Hepatocyte (in vitro differentiated cells): ENCODE measurements at regions not wholly inside any gene's neighbourhood (a gene's known extent, or its start where the extent isn't known, plus 50 kb on each side); places are given as distances from the start of the nearest gene placed in this dataset.

Source experiments
- DNase-seq: peaks from one replicate; pipeline ENCODE4 v3.0.0-alpha.2; 2016; ENCODE audit warnings: low spot score
- H2AFZ ChIP-seq: fragments of 200-600 bp; sonication (generic); 2 replicates; pipeline ENCODE4 v1.6.0; 2016; ENCODE audit warnings: antibody characterized with exemption, mild to moderate bottlenecking
- H3K27ac ChIP-seq: fragments of 200-600 bp; sonication (generic); 2 replicates; pipeline ENCODE4 v1.5.1; 2016; ENCODE audit warnings: mild to moderate bottlenecking
- H3K27me3 ChIP-seq: fragments of 200-600 bp; sonication (generic); 2 replicates; pipeline ENCODE4 v1.6.1; 2016
- H3K36me3 ChIP-seq: fragments of 200-600 bp; sonication (generic); replicated peaks from 2 replicates; pipeline ENCODE4 v1.5.1; 2016; ENCODE audit warnings: low read depth; ENCODE audit not compliant: insufficient read depth
- H3K4me1 ChIP-seq: fragments of 200-600 bp; sonication (generic); 2 replicates; pipeline ENCODE4 v1.5.1; 2016; ENCODE audit warnings: mild to moderate bottlenecking, moderate library complexity; ENCODE audit not compliant: insufficient read depth
- H3K4me2 ChIP-seq: fragments of 200-600 bp; sonication (generic); 2 replicates; pipeline ENCODE4 v1.6.0; 2016
- H3K4me3 ChIP-seq: fragments of 200-600 bp; sonication (generic); 2 replicates; pipeline ENCODE4 v1.5.1; 2016; ENCODE audit warnings: mild to moderate bottlenecking
- H3K79me2 ChIP-seq: fragments of 200-600 bp; sonication (generic); 2 replicates; pipeline ENCODE4 v1.6.0; 2017; ENCODE audit warnings: mild to moderate bottlenecking
- H3K9me2 ChIP-seq: fragments of 200-600 bp; sonication (generic); replicated peaks from 2 replicates; pipeline ENCODE4 v1.6.0; 2017; ENCODE audit warnings: mild to moderate bottlenecking; ENCODE audit not compliant: insufficient read depth
- H3K9me3 ChIP-seq: fragments of 200-600 bp; sonication (generic); 2 replicates; pipeline ENCODE4 v1.5.1; 2016; ENCODE audit warnings: low read depth, mild to moderate bottlenecking
- H4K20me1 ChIP-seq: fragments of 200-600 bp; sonication (generic); 2 replicates; pipeline ENCODE4 v1.6.0; 2016; ENCODE audit warnings: mild to moderate bottlenecking; ENCODE audit not compliant: insufficient read depth, poor library complexity, severe bottlenecking
- EZH2 ChIP-seq: fragments of 200-600 bp; sonication (generic); IDR thresholded peaks from 2 replicates; pipeline ENCODE4 v1.6.1; 2016; ENCODE audit warnings: antibody characterized with exemption, mild to moderate bottlenecking, borderline replicate concordance
- EZH2phosphoT487 ChIP-seq: fragments of 200-600 bp; sonication (generic); IDR thresholded peaks from one replicate; pipeline ENCODE4 v1.6.1; 2018; ENCODE audit warnings: antibody characterized with exemption, mild to moderate bottlenecking, low read depth, moderate library complexity; ENCODE audit not compliant: unreplicated experiment, severe bottlenecking
- WGBS: methylation state at CpG from one replicate; pipeline ENCODE4 v1.1.6; 2016; ENCODE audit warnings: low lambda C conversion rate; ENCODE audit errors: missing lambda C conversion rate; 5-methylcytosine and 5-hydroxymethylcytosine counted together
- TF ChIP-seq, protein P1 (sequence below): fragments of 200-600 bp; sonication (generic); IDR thresholded peaks from 2 replicates; pipeline ENCODE4 v1.5.1; 2016; ENCODE audit warnings: antibody characterized with exemption, mild to moderate bottlenecking; ENCODE audit not compliant: poor library complexity

DNA sequence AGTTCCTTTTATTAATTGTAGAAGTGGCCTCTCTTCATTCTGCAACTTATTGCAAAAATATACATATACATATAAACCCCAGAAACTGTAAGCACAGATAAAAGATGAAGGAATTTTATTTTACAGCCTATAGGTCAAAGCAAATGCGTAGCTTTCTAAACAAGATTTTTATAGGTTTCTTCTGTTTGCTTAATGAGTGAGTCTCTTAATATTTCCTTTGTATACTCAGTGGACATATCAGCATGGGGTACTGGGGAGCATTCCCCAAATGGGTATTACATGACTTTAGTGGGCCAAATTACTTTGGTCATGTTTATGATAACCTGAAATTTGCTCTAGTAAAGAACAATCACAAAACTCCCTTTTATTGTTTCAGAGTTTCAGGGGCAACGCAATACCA, 1698.6 kb upstream of the IGFBP7 start:
- no peaks in the 10 kb centered on the region for H3K9me2 ChIP-seq
- TF ChIP-seq EZH2phosphoT487 (no peak), EZH2 (no peak)
- TF ChIP-seq, protein P1, sequence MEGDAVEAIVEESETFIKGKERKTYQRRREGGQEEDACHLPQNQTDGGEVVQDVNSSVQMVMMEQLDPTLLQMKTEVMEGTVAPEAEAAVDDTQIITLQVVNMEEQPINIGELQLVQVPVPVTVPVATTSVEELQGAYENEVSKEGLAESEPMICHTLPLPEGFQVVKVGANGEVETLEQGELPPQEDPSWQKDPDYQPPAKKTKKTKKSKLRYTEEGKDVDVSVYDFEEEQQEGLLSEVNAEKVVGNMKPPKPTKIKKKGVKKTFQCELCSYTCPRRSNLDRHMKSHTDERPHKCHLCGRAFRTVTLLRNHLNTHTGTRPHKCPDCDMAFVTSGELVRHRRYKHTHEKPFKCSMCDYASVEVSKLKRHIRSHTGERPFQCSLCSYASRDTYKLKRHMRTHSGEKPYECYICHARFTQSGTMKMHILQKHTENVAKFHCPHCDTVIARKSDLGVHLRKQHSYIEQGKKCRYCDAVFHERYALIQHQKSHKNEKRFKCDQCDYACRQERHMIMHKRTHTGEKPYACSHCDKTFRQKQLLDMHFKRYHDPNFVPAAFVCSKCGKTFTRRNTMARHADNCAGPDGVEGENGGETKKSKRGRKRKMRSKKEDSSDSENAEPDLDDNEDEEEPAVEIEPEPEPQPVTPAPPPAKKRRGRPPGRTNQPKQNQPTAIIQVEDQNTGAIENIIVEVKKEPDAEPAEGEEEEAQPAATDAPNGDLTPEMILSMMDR = no peak
- WGBS = 68% methylated on average over 2 of the region's 2 CpGs
- no peak overlapping the region for H3K4me3 ChIP-seq
- H3K36me3 ChIP-seq = no peaks in the 10 kb centered on the region
- no peak for DNase-seq
- H3K27ac ChIP-seq = peak overlapping the region; percentile 56
- no peak overlapping the region for H3K4me2 ChIP-seq
- no peaks in the 10 kb centered on the region for H4K20me1 ChIP-seq
- H3K27me3 ChIP-seq = no peaks in the 10 kb centered on the region
- no peaks in the 10 kb centered on the region for H3K9me3 ChIP-seq
- H3K79me2 ChIP-seq = no peaks in the 10 kb centered on the region
- H3K4me1 ChIP-seq = peaks cover 8% of the 10 kb centered on the region
- H2AFZ ChIP-seq = no peak overlapping the region

DNA sequence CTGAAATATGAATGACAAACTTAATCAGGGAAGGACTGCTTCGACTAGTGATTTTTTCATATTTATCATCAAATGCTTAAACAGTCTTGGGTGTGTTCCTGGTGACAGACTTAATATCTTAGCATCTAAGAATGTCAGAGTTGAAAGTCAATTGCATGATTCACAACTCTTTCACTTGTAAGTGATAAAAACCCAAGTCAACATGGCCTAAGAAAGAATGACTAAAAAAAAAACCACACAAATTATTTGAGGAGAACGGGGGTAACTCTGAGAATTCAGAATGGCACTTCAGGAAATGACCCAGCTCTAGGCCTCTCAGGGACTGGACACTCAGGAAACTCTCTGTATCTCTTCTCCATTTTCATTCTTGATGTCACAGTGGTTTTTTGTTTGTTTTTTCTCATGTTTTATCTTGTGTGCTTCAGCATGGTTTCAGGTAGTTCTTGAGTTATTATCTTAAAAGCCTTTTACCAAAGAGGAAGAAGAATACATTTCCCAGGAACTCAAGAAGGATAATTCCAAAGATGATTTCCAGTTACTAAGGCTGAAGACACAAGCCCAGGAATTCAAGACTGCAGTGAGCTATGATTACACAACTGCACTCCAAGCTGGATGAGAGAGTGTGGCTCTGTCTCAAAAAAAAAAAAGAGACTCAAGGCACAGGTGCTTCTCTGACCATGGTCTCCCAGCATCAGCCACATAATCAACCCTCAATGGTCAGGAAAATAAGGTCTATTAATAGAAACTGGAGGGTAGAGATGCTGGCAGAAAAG, 1697.8 kb upstream of the IGFBP7 start:
- 88% methylated on average over 2 of the region's 2 CpGs for WGBS
- H3K9me2 ChIP-seq = no peaks in the 10 kb centered on the region
- TF ChIP-seq, protein P1 = no peak
- TF ChIP-seq EZH2 = no peak

DNA sequence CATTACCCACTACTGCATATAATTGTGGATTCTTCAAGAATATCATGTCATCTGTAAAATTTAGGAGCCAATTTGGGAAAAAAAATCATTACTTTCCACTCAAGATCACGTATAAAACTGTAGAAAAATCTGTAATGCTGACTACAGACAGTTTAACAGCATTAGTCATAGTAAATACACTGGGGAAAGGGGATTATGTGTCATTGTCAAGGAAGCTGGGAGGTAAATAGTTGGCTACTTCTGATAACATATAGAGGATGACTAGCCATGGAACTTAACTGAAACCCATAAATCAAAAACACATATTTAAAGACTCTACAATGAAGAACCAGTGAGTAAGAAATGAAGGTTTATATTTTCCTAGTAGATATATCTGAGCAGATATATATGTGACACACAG, 1666.4 kb upstream of the IGFBP7 start:
- Histone ChIP-seq H3K9me2 (no peaks in the 10 kb centered on the region), H3K4me3 (no peak overlapping the region), H3K4me1 (no peaks in the 10 kb centered on the region), H3K27me3 (no peaks in the 10 kb centered on the region), H3K79me2 (no peaks in the 10 kb centered on the region), H3K36me3 (no peaks in the 10 kb centered on the region), H3K9me3 (no peaks in the 10 kb centered on the region), H3K4me2 (no peak overlapping the region), H3K27ac (peak overlapping the region; percentile 39), H4K20me1 (no peaks in the 10 kb centered on the region), H2AFZ (no peak overlapping the region)
- peak; percentile 31 for DNase-seq
- 40% methylated on average over 1 of the region's 1 CpG for WGBS
- TF ChIP-seq, protein P1 = no peak
- TF ChIP-seq EZH2 = no peak
- no peak for TF ChIP-seq EZH2phosphoT487

More for the DNA sequence above, 1697.8 kb upstream of the IGFBP7 start:
- H2AFZ ChIP-seq = no peak overlapping the region
- no peaks in the 10 kb centered on the region for H3K9me3 ChIP-seq
- H4K20me1 ChIP-seq = no peaks in the 10 kb centered on the region
- no peaks in the 10 kb centered on the region for H3K36me3 ChIP-seq
- H3K27ac ChIP-seq = no peak overlapping the region
- H3K4me3 ChIP-seq = no peak overlapping the region
- H3K4me1 ChIP-seq = peaks cover 8% of the 10 kb centered on the region
- H3K4me2 ChIP-seq = no peak overlapping the region
- no peaks in the 10 kb centered on the region for H3K27me3 ChIP-seq
- no peak for DNase-seq
- no peaks in the 10 kb centered on the region for H3K79me2 ChIP-seq

DNA sequence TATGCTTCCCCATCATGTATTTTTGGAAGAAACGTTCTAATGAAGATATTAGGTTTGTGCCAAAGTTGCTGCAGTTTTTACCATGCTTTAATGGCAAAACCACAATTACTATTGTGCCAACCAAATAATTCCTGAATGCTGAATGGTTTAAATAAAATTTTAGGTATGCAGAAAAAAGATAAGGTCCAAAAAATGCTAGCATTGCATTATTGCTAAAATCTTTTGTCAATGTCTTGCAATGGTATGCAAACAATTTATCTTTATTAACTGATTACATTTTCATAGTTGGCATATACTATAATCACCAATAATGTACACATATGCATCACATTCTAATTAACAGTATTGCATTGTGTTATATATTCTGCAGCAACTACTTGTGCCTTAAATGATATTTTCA, 1657.4 kb upstream of the IGFBP7 start:
- Histone ChIP-seq H3K36me3 (no peaks in the 10 kb centered on the region), H4K20me1 (no peaks in the 10 kb centered on the region), H3K27ac (no peak overlapping the region), H3K4me3 (no peak overlapping the region), H3K9me3 (no peaks in the 10 kb centered on the region), H2AFZ (no peak overlapping the region), H3K79me2 (no peaks in the 10 kb centered on the region), H3K4me1 (no peaks in the 10 kb centered on the region), H3K4me2 (no peak overlapping the region), H3K27me3 (no peaks in the 10 kb centered on the region), H3K9me2 (no peaks in the 10 kb centered on the region)
- no peak for TF ChIP-seq EZH2
- TF ChIP-seq EZH2phosphoT487 = no peak
- TF ChIP-seq, protein P1 = no peak
- 63% methylated on average over 1 of the region's 1 CpG for WGBS
- no peak for DNase-seq
